ENCODE measurements at regions not wholly inside any gene's neighbourhood (a gene's known extent, or its start where the extent isn't known, plus 50 kb on each side); places are given as distances from the start of the nearest gene placed in this dataset.

- TF ChIP-seq STAT1 (conservative IDR thresholded peaks at IDR 0.05) (no peak), CEBPB (IDR thresholded peaks at IDR 0.05; ENCODE audit: borderline replicate concordance in 1 of 2, low read depth in 2 of 2, low read length in 2 of 2) (no peak), POLR2AphosphoS5 (IDR thresholded peaks at IDR 0.05; ENCODE audit: low read length) (no peak), ZNF217 (IDR thresholded peaks at IDR 0.05) (no peak)
Observed at GRCh38 chr3:15977090-15977489, 179.3 kb upstream of the ANKRD28 start.

Measured in GM12878 (cell line).